ENCODE measurements at regions not wholly inside any gene's neighbourhood (a gene's known extent, or its start where the extent isn't known, plus 50 kb on each side); places are given as distances from the start of the nearest gene placed in this dataset.
A peak's percentile ranks its signal among the peaks of the same experiment; 100 is the strongest.

DNA sequence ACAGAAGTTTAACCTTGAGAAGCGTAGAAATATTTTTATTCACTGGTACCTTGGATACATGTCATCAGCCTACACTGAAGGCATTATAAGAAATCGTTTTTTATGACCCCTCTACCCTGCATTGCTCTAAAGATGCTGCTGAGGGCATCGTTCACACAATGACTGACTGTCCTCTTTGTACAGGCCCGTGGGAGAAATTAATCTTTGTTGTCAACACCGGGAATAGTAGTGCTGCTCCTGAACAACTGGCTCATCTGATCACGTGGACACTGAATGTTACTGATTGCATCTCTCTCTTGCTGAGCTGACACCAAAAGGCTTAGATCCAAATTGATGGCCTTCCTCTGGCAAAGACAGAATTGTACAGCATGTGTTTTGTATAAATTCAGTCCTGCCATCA is 157.1 kb upstream of the SMLR1 start:
- no peak for DNase-seq (ENCODE audit: extremely low read depth, low read depth)

DNA sequence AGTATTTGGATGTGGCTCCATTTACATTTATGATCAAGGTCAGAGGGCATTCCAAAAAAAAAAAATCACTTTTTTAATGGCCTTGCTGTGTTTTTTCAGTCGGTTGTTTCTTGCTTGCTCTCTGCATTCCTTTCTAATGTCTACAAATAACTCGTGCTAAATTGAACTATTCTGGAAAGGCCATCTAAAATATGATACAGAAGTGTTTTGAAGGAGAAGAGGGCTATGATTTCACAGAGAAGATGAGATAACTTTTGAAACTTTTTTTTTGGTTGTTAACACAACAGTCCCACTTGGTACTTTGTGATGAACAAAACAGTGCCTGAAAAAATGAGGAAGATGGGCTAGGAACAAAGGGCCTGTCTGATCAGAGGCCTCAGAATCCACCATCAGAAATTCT is 156.1 kb upstream of the SMLR1 start:
- DNase-seq (ENCODE audit: extremely low read depth, low read depth), result no peak

DNA sequence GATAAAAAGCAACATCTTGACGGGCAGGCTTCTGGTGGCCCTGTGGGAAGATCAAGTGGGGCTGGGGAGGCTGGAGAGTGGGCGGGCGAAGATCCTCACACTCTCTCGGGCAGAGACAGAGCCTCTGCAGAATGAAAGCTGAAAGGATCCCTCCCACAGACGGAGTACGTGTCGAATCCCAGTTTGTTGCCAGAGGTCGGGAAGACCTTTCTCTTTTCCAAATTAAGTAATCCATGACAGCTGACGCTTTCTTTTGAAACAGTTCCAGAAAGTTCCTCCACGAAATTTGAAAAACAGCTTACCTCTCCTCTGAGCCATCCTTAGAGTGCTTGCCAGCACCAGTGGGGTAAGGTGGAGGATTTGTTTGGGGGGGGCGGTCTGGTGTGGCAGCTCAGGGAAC is 155.6 kb upstream of the SMLR1 start:
- DNase-seq (ENCODE audit: extremely low read depth, low read depth), result no peak

DNA sequence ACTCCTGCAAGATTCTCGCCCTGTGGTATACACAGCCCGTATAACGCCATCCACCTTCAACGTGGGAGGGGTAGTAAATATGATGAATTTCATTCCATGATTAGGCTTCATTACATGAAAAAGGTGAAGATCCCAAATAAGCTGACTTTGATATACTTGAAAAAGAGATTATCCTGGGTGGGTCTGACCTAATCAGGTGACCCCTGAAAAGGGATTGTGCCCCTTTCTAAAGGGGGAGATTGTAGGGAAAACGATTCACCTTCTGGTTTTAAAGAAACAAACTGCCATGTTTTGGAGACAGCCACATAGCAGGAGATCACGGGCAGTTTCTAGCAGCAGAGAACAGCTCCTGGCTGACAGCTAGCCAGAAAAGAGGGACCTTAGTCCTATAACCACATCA is 155.1 kb upstream of the SMLR1 start:
- no peak for DNase-seq (ENCODE audit: extremely low read depth, low read depth)

DNA sequence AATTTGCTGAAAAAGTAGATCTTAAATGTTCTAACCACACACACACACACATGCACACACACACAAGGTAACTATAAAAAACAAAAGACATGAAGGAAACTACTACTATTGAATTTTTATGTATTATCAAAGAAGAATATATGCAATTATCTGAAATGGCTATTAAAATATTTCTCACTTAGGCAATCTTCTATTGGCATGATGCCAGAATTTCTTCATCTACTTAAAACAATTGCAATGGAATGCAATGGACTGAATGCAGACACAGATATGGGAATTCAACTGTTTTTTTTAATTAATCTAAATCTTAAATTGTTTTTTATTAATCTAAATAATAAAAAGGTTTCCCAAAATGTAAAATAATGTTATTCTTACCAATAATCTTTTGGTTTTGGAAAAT is 152.6 kb upstream of the SMLR1 start:
- DNase-seq (ENCODE audit: extremely low read depth, low read depth), result no peak

DNA sequence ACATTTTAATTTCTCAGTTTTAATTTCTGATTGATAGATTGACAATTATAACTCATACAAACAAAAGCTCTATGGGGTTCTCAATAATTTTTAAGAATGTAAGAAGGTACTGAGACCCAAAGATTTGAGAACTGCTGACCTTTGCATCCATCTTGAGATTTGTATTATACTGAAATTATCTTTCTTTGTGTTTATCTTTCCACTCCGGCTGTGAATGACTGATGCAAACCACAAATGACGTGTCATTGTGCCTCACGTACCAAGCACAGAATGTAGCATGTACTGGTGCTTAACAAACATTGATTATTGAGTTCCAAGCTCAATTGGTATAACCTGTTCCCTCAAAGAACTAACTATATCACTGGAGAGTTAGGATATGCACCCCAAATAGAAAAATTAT is 152.1 kb upstream of the SMLR1 start:
- DNase-seq (ENCODE audit: extremely low read depth, low read depth), result peak; percentile 1

DNA sequence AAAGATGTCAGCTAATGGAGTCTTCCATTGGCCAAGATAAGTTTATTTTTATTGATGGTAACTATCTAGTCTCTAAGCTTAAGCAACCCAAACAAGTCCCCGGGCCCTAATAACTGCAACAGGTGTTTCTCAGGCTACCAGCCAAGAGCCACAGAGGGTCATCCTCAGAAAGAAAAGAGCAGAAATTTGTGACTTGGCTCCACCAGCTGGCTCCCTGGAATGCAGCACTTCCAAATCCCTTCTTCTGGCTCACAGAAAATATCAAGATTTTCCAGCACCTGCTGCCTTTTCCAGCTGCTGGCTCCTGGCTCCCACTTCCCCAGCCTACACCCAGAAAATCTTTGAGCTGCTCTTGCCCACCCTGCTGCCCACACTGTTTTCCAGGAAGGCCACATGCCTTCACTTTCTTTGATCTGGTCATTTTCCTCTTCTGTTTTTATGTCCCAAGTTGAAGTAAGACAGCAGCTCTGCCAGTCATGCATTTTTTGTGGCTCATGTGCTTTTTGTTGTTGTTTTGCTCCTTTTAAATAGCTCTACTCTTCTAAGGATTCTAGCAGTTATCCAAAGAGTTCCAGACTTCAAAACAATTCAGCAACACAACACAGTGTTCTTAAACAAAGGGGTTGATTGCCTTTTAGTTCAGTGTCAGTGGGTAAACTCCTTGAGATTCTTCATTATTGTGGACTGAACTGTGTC is 151.0 kb upstream of the SMLR1 start:
- no peak for DNase-seq (ENCODE audit: extremely low read depth, low read depth)

DNA sequence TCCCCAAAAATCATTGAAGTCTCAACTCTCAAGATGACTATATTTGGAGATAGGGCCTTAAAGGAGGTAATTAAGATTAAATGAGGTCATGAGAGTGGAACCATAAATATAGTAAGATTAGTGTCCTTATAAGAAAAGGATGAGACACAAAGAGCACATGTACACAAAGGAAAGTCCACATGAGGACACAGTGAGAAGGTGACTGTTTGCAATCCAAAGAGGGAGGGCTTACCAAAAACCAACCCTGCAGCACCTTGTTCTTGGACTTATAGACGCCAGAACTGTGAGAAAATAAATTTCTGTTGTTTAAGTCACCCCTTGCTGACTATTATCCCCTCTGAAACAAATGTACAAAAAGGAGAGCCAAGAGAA is 150.4 kb upstream of the SMLR1 start:
- no peak for DNase-seq (ENCODE audit: extremely low read depth, low read depth)

DNA sequence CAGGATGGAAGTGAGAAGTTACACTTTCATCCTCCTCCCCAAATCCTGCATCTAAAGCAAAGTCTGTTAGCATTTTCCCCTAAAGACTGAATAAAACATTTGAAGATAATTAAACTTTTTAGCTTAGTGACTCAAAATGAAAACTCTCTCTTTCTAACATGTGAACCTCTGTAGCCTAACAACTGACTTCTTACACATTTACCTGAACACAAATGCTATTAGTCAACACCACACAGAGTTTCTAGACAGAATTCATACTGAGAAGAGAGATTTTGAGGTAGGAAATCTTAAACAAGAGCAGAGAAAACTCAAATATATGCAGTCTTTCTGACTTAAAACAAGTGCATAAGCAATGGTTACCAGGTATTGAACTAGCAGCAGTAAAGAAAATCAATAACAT is 149.9 kb upstream of the SMLR1 start:
- no peak for DNase-seq (ENCODE audit: extremely low read depth, low read depth)

DNA sequence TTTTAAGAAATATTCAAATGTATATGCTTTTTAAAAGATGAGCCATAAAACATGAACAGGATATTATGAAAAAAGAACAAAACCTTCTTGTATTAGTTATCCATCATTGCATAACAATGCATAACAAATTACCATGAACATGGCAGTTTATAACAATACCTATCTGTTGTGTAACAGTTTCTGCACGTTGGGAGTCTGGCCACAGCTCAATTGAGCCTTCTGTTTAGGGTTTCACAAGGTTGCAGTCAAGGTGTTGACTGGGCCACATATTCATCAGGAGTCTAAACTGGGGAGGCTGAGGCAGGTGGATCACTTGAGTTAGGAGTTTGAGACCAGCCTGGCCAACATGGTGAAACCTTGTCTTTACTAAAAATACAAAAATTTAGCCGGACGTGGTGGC is 149.4 kb upstream of the SMLR1 start:
- DNase-seq (ENCODE audit: extremely low read depth, low read depth), result no peak

DNA sequence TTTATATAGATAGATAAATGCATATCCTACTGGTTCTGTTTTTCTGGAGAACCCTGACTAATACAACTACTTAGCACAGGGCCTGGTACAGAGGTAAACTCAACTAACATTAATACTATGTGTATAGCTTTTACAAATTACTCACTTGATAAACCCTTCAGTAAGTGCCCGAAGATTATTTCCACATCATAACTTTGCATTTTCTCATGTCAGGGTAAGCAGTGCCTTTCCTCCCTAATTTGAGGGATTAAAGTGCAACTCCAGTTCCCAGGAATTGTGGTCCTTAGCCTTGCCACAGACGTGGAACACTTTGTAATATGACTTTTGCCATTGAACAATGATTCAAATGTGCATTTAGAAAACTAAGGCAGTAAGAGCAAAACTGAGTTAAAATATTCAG is 147.5 kb upstream of the SMLR1 start:
- DNase-seq (ENCODE audit: extremely low read depth, low read depth), result no peak

DNA sequence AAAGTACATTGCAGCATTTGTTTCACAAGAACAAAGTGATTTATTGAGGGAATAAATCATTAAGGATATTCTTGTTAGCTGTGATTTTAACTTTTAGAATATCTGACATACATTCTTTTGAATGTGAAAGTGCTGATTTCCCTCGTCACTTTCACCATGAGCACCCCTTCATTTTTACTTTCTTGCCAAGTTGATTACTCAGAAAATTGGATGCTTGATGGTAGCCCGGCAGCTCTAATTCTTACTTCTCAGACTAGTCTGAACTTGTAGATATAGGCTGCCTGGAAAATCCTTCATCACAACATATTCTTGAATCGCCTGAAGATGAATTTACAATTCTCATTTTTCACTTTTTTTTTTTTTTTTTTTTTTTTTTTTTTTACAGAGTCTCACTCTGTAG is 147.1 kb upstream of the SMLR1 start:
- DNase-seq (ENCODE audit: extremely low read depth, low read depth), result no peak

DNA sequence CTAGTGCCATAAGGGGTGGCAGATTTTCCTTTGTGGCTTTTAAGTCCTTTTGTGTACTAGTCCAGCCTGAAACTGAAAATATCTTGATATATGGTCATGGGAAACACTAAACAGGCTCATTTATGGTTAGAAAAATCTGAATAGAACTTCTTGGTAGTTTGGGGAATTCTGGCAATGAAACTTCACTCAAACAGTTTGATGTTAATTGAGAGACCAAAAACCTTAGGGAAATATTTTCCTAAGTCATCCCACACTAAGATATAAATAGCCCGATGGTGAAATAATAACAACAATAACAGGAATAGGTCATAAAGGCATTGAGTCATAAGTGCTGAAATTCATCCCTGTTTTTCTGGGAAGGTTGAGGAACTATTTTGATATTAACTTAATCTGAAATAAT is 146.2 kb upstream of the SMLR1 start:
- no peak for DNase-seq (ENCODE audit: extremely low read depth, low read depth)

DNA sequence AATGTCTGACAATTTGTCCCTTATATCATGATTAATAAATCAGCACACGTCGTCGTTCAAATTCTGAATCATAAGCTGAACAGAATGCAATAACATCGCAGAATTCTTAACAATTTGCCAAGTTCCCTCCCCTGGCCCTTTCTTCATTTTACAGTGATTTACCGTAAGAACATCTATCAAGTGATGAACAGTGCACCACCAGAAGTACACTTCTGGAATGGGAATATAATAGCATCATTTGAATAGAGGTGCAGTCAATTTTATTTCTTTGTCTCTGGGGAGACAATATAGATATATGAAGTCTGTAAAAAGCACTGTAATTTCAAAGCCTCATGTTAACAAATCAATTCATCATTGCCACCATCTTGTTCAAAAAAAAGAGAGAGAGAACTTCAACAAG is 145.1 kb upstream of the SMLR1 start:
- DNase-seq (ENCODE audit: extremely low read depth, low read depth), result no peak

DNA sequence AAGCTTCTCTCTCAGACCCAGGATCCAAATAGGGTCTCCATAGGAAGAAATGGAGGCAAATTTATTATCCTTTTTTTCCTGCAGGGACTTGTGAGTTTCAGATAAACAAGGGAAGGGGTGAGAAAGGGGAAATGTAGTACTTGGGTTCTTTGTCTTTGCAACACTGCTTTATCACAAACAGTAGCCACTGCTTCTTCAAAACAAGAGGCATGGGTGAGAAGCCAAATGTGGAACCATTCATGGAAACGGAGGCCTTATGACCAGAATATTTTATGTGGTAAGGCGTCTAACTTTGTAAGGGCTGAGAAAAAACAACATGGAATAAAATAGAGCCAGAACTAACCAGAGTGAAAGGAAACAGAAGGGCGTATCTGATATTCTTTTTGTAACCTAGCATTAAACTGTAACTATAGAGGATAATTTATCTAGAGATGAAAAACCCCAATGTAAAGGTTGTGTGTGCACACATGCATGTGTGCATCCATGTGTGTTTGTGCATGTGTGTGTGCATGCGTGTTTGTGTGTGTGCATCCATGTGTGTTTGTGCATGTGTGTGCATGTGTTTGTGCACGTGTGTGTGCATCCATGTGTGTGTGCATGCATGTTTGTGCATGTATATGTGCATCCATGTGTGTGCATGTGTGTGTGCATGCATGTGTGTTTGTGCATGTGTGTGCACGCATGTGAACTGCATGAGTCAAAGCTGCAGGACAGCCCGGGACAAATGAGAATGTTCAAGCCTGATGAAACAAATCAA is 143.3 kb upstream of the SMLR1 start:
- DNase-seq (ENCODE audit: extremely low read depth, low read depth), result no peak

DNA sequence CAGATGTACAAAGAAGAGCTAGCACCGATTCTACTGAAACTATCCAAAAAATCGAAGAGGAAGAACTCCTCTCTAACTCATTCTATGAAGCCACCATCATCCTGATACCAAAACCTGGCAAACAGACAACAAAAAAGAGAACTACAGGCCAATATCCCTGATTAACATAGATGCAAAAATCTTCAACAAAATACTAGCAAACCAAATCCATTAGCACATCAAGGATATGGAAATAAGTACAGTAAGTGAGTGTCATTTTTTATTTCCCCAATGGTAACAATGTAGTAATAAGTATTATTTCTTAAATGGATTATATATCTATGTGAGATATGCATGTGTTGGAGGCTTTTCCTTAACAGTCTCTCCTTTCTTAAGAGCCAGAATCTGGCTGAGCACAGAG is 134.5 kb upstream of the SMLR1 start:
- no peak for DNase-seq (ENCODE audit: extremely low read depth, low read depth)

DNA sequence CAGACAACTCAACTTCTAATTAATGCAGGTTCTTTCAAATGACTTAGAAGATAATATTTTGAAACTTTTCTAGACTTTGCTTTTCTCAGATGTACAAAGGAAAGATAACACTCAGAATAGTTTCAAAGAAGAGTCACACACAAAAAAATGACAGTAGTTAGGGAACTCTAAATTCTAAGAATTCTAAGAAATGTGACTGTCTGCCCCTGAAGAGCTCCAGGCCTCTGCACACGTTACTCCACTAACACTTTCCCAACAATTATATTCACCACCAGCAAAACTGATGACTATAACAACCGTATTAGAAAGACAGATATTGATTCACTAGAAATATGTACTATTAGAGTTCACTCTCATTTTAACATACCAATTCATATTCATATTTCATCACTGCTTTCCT is 133.3 kb upstream of the SMLR1 start:
- no peak for DNase-seq (ENCODE audit: extremely low read depth, low read depth)

DNA sequence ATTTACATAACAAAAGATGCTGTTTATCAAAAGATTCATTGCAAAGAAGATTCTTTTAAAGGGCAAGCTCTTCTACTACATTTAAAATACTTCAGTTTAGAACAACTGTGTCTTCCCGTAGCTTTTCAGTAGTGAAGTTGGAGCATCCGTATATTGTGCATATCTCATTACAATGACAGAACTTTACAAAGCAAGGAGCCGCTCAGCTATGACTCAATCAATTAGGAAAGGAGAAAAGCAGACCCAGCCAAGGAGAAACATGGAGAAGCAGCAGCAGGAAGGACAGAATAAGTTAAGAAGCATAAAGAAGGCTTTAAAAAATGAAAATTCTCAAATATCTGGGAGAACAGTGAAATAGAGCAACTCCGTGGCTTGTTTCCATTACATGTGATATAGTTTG is 132.6 kb upstream of the SMLR1 start:
- DNase-seq (ENCODE audit: extremely low read depth, low read depth), result no peak

DNA sequence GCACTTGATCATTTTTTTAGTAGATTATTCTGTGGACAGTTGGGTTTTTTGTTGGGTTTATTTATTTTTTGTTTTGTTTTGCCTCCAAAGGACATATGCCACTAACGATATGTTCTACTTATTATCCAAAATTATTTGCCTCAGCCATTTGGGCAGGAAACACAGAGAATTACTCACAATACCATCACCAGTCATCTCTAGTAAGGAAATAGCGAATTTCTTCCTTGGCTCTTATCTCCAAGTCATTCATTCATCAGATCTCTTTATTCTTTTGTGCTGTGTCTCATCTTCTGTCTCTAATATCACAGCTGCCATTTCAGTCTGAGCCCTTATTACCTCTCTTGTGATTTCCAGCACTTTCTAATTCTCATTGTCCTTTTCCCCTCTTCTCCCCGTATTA is 130.4 kb upstream of the SMLR1 start:
- no peak for DNase-seq (ENCODE audit: extremely low read depth, low read depth)

DNA sequence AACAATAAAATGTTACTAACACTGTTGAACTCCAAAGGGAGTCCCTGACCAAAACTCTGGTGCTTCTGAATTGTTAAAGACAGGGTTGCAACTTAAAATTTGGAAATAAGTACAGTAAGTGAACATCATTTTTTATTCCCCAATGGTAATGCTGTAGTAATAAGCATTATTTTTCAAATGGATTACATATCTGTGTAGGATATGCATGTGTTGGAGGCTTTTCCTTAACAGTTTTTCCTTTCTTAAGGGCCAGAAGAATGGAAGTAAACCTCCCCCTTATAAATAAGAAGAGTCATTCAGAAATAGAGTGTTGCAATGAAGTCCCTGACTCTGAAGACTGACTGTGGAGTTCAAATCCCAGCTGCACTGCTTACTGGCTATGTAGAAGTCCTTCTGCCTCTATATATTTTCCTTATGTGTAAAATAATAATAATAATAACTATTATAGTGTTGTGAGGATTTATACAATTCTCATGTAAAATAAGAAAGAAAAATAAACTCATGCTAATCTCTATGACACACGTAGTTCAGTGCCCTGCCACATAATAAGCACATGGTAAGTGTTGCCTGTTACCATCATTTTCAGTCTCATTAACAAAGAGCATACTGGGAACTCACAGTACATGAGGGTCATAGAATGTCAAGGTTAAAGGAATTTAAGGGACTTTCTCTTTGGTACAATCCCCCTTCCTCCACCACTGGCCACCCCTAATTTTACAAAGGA is 129.8 kb upstream of the SMLR1 start:
- no peak for DNase-seq (ENCODE audit: extremely low read depth, low read depth)

DNA sequence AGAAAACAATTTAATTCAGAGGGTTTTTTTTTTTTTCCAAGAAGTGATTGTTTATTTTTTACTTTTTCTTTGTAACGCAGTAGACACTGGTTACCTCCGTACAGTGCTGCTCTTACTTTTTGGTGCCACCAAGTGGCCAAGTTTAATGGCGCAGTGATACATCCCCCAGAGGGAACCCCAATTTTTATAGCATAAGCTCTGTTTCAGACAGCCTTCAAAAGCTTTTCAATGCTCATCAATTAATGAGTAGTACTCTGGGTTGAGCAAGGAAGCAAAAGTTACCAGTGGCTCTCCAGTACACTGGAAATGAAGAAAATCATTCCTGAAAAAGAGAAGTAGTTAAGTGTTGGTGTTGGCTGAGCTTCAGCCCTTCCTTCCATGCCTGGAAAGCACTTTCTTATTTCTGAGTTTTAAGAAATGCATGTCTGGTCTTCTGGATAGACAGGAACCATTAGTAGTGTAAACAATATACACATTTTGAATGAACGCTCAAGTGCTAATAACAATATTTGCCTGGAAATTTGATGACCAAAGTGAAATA is 129.1 kb upstream of the SMLR1 start:
- DNase-seq (ENCODE audit: extremely low read depth, low read depth), result peak; percentile 21

DNA sequence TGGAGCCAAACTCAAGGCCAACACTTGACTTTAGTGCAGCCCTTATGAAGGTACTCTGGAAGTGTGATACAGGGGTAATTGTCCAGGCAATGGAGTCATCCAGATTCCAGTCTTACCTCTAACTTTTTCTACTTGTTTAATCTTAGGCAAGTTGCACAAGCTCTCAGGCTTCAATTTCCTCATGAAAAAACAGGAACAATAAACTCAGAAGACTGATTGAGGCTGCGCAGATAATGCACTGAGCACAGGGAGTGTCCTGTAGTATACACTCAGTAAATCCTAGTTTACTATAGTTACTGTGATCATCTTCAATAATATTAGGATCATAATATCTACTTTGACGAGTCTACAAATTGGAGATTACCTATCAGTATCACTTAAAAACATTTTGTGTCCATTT is 127.5 kb upstream of the SMLR1 start:
- DNase-seq (ENCODE audit: extremely low read depth, low read depth), result no peak
